ENCODE measurements at regions not wholly inside any gene's neighbourhood (a gene's known extent, or its start where the extent isn't known, plus 50 kb on each side); places are given as distances from the start of the nearest gene placed in this dataset.
"Not testable (repeated sequence)": the region's sequence is repeated elsewhere in the genome, so short reads cannot be mapped to it uniquely, and the experiment has no call there.

DNA sequence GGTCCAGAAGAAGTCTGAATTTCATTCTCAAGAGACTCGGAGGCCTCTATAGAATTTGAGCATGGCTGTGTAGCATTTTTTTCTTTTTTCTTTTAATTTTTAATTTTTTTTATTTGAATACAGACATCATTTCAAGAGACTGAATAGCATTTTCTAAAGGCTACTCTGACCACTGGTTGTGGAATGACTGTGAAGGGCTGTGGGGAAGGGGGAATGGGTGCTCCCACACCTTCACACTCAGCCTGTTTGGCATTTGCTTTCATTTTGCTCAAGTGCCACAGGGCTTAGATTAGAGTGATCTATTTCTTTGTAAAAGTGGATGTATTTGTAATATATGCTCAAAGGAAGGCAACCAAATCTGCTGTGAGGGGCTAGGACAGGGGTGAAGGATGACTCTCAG lies 142.0 kb upstream of the SPOPL start:
- no peak overlapping the region for H3K4me3 ChIP-seq (ENCODE audit: low read depth, low read length)
- TF ChIP-seq, protein P1, sequence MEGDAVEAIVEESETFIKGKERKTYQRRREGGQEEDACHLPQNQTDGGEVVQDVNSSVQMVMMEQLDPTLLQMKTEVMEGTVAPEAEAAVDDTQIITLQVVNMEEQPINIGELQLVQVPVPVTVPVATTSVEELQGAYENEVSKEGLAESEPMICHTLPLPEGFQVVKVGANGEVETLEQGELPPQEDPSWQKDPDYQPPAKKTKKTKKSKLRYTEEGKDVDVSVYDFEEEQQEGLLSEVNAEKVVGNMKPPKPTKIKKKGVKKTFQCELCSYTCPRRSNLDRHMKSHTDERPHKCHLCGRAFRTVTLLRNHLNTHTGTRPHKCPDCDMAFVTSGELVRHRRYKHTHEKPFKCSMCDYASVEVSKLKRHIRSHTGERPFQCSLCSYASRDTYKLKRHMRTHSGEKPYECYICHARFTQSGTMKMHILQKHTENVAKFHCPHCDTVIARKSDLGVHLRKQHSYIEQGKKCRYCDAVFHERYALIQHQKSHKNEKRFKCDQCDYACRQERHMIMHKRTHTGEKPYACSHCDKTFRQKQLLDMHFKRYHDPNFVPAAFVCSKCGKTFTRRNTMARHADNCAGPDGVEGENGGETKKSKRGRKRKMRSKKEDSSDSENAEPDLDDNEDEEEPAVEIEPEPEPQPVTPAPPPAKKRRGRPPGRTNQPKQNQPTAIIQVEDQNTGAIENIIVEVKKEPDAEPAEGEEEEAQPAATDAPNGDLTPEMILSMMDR (IDR thresholded peaks at IDR 0.05; ENCODE audit: borderline replicate concordance, insufficient read depth, low read depth, low read length), result no peak

DNA sequence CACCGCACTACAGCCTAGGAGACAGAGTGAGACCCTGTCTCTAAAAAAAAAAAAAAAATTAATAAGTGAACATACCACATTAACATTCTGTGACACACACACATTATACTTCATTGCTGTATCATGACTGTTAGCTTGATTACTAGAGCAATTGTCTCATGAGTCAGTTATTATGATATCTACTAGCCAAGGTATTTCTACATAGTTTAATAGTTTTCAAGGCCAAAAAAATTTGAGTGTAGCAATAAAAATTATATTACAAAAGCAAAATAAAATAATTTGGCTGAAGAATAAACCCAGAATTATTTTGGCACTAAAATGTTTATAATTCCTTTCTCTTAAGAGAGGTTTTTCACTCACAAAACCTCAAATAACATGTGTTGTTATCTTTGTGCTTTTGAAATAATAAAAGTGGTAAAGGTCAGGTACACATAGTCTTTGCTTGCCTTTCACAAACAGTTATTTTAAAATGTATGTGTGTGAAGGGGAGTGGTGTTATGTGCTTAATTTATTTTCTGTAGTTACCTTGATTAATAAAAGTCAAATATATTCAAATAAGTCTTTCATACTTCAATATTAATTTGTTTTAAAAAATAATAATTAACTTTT lies 136.9 kb upstream of the SPOPL start:
- H3K4me3 ChIP-seq (ENCODE audit: low read depth, low read length), result no peak overlapping the region
- TF ChIP-seq, protein P1 (IDR thresholded peaks at IDR 0.05; ENCODE audit: borderline replicate concordance, insufficient read depth, low read depth, low read length), result no peak

DNA sequence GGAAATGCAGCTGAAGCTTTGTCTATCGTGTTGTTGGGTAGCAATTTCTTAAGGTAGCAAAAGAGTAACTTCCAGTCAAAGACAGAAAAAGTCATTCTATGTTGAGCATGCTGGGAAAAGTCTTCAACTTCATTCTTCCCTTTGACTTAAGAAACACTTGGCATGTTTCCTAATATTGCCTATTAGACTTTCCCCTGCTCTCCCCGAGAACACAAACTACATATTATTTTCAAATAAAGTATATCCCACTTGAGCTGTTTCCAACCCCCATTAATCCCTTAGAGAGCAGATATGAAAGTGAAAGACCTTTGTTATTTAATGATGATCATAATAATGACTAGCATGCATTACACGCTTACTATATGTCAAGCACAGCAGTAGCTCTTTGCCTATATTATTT lies 136.0 kb upstream of the SPOPL start:
- H3K4me3 ChIP-seq (ENCODE audit: low read depth, low read length), result no peak overlapping the region
- TF ChIP-seq, protein P1 (IDR thresholded peaks at IDR 0.05; ENCODE audit: borderline replicate concordance, insufficient read depth, low read depth, low read length), result no peak

DNA sequence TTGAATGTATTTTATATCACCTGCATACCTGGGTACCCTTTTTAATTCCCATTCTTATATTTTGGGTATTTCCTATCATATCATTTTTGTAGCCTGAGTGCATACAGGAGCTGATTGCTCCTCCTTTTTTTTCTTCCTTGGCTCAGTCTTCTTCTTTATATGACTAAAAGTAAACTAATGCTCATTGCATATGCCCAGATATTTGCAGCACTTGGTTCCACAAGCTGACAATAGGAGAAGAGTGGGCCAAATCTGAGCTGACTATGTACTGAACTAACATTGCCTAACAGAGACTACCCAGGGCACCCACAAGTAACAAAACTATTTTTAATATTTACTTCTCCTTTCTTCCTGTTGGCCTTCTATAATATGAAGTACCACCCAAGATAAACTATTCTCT lies 131.7 kb upstream of the SPOPL start:
- TF ChIP-seq, protein P1 (IDR thresholded peaks at IDR 0.05; ENCODE audit: borderline replicate concordance, insufficient read depth, low read depth, low read length), result no peak

DNA sequence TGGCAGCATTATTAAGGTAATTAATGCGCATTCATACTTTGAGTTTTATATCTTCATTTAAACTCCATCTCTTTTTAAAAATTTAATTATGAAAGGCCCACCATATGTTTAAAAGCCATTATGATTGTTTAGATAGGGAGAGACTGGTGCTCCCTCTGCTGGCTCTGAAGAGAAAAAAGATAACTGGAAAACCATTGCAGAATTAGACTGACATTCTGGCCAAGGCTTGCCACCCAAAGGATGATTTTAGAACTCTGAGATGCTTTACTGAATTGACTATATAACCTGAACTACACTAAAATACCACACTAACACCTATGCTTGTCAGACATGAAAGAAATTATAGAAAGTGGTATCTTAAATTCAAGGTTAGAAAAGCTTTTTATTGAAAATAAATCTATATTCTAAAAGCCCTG lies 127.6 kb upstream of the SPOPL start:
- H3K4me3 ChIP-seq (ENCODE audit: low read depth, low read length), result no peak overlapping the region
- TF ChIP-seq, protein P1 (IDR thresholded peaks at IDR 0.05; ENCODE audit: borderline replicate concordance, insufficient read depth, low read depth, low read length), result peak; percentile 44; the same call in 1 of the 2 replicates

More for the DNA sequence above, 131.7 kb upstream of the SPOPL start:
- no peak overlapping the region for H3K4me3 ChIP-seq (ENCODE audit: low read depth, low read length)

DNA sequence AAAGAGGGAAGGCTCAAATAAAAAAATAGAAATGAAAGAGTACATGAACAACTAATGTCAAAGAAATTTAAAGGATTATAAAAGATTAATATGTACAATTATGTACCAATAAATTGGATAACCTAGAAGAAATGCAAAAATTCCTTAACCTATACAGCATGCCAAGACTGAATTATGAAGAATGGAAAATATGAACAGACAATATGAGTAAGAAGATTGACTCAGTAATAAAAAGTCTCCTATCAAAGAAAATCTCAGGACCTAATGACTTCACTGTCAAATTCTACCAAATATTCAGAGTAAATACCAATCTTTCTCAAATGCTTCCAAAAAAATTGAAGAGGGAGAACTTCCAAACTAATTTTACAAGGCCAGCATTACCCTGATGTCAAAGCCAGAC lies 120.2 kb upstream of the SPOPL start:
- TF ChIP-seq, protein P1 (IDR thresholded peaks at IDR 0.05; ENCODE audit: borderline replicate concordance, insufficient read depth, low read depth, low read length), result no peak

DNA sequence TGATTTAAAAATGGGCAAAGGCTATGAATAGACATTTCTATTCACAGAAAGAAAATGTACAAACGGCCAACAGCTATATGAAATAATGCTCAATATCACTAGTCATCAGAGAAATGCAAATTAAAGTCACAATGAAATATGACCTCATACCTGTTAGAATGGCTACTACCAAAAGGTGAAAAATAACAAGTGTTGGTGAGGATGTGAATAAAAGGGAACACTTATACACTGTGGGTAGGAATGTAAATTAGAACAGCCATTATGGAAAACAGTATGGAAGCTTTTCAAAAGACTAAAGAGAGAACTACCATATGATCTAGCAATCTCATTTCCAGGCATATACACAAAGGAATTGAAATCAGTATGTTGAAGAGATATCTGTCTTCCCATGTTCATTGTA lies 118.9 kb upstream of the SPOPL start:
- H3K4me3 ChIP-seq (ENCODE audit: low read depth, low read length), result no peak overlapping the region
- TF ChIP-seq, protein P1 (IDR thresholded peaks at IDR 0.05; ENCODE audit: borderline replicate concordance, insufficient read depth, low read depth, low read length), result no peak

More for the DNA sequence above, 120.2 kb upstream of the SPOPL start:
- H3K4me3 ChIP-seq (ENCODE audit: low read depth, low read length), result no peak overlapping the region

DNA sequence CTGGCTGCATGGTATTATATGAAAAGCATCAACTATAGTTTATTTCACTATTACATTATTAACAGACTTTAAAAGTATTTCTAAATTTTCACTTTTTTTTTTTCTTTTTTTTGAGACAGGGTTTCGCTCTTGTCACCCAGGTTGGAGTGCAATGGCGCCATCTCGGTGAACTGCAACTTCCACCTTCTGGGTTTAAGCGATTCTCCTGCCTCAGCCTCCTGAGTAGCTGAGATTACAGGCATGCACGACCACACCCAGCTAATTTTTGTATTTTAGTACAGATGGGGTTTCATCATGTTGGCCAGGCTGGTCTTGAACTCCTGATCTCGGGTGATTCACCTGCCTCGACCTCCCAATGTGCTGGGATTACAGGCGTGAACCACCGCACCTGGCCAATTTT lies 115.4 kb upstream of the SPOPL start:
- not testable (repeated sequence) for H3K4me3 ChIP-seq (ENCODE audit: low read depth, low read length)

All from GM12875 (cell line).